ENCODE measurements at regions not wholly inside any gene's neighbourhood (a gene's known extent, or its start where the extent isn't known, plus 50 kb on each side); places are given as distances from the start of the nearest gene placed in this dataset.
A peak's percentile ranks its signal among the peaks of the same experiment; 100 is the strongest.
"Not testable (repeated sequence)": the region's sequence is repeated elsewhere in the genome, so short reads cannot be mapped to it uniquely, and the experiment has no call there.

GRCh38 chr10:29731760-29732159 is 97.0 kb upstream of the SVIL start:
- TF ChIP-seq CTCF (IDR thresholded peaks at IDR 0.05) = no peak
- DNase-seq (no peak), ATAC-seq (no peak)
- no peak overlapping the region for H3K4me3 ChIP-seq
- H3K9me3 ChIP-seq = no peaks in the 10 kb centered on the region
- no peak overlapping the region for H3K27ac ChIP-seq
- intact Hi-C loops (cut with DNase I) = loop anchor here in 1 of 2 donors (10.0 kb wide), 1 partner anchor 123 kb away; no protein-coding TSS in a partner anchor
- H3K4me1 ChIP-seq = peaks cover 9 to 74% of the 10 kb centered on the region in 2 donors
- H3K36me3 ChIP-seq = no peaks in the 10 kb centered on the region
- H3K27me3 ChIP-seq = no peaks in the 10 kb centered on the region

GRCh38 chr10:29730969-29731368 is 96.2 kb upstream of the SVIL start:
- ATAC-seq = no peak
- DNase-seq = no peak
- no peak overlapping the region for H3K4me3 ChIP-seq
- intact Hi-C loops (cut with DNase I) = loop anchor here in 1 of 2 donors (10.0 kb wide), 1 partner anchor 124 kb away; no protein-coding TSS in a partner anchor
- TF ChIP-seq CTCF (IDR thresholded peaks at IDR 0.05) = no peak
- H3K27ac ChIP-seq = peak overlapping the region in 1 of 2 donors; percentile 11
- no peaks in the 10 kb centered on the region for H3K9me3 ChIP-seq
- no peaks in the 10 kb centered on the region for H3K27me3 ChIP-seq
- H3K36me3 ChIP-seq = no peaks in the 10 kb centered on the region
- peaks cover 9 to 79% of the 10 kb centered on the region in 2 donors for H3K4me1 ChIP-seq

- Histone ChIP-seq H3K4me3 (no peak overlapping the region), H3K9me3 (no peaks in the 10 kb centered on the region), H3K4me1 (peaks cover 13 to 84% of the 10 kb centered on the region in 2 donors), H3K36me3 (no peaks in the 10 kb centered on the region), H3K27me3 (no peaks in the 10 kb centered on the region), H3K27ac (peak overlapping the region in 1 of 2 donors; percentile 11)
- intact Hi-C loops (cut with DNase I) = loop anchor here in 1 of 2 donors (10.0 kb wide), 1 partner anchor 124 kb away; no protein-coding TSS in a partner anchor
- ATAC-seq = no peak
- DNase-seq = no peak
- no peak for TF ChIP-seq CTCF (IDR thresholded peaks at IDR 0.05)
Measured at GRCh38 chr10:29730458-29730857, 95.7 kb upstream of the SVIL start.

GRCh38 chr10:29728541-29729049 is 93.8 kb upstream of the SVIL start:
- intact Hi-C loops (cut with DNase I) = no loop called here
- Histone ChIP-seq H3K36me3 (no peaks in the 10 kb centered on the region), H3K27me3 (no peaks in the 10 kb centered on the region), H3K9me3 (no peaks in the 10 kb centered on the region), H3K4me3 (no peak overlapping the region), H3K27ac (no peak overlapping the region), H3K4me1 (peaks cover 16 to 90% of the 10 kb centered on the region in 2 donors)
- no peak for DNase-seq
- TF ChIP-seq CTCF (IDR thresholded peaks at IDR 0.05) = no peak
- no peak for ATAC-seq

GRCh38 chr10:29725927-29726326 is 91.2 kb upstream of the SVIL start:
- peak overlapping the region in 1 of 2 donors; percentile 30 for H3K27ac ChIP-seq
- DNase-seq; H3K27me3 ChIP-seq; H3K9me3 ChIP-seq; H3K4me3 ChIP-seq; H3K36me3 ChIP-seq; ATAC-seq; intact Hi-C loops (cut with DNase I): not testable (repeated sequence)
- H3K4me1 ChIP-seq = peaks cover 19 to 75% of the 10 kb centered on the region in 2 donors
